ENCODE measurements at regions not wholly inside any gene's neighbourhood (a gene's known extent, or its start where the extent isn't known, plus 50 kb on each side); places are given as distances from the start of the nearest gene placed in this dataset.

DNA sequence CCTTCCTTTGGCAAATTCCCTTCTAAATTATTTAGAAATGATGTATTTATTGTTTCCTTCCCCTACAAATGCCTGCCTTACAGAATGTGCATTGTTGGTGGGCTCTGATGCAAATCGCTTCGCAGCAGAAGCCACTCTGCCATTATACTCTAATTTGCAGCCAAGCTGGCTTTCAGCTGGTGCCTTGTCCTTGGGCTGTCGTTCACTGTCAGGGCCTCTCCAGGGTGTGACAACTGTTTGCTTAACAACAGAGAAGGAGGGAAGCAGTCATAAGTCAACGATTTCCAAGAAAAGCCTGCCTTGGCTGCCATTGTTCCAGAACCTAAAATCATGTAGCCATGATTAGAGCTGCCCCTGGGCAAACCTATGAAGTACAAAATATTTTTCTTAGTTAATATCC lies 260.1 kb upstream of the RGMB start:
- H3K4me3 ChIP-seq (ENCODE audit: low read depth, low read length) = no peak overlapping the region
- no peak for DNase-seq (ENCODE audit: low read depth)
- TF ChIP-seq, protein P1, sequence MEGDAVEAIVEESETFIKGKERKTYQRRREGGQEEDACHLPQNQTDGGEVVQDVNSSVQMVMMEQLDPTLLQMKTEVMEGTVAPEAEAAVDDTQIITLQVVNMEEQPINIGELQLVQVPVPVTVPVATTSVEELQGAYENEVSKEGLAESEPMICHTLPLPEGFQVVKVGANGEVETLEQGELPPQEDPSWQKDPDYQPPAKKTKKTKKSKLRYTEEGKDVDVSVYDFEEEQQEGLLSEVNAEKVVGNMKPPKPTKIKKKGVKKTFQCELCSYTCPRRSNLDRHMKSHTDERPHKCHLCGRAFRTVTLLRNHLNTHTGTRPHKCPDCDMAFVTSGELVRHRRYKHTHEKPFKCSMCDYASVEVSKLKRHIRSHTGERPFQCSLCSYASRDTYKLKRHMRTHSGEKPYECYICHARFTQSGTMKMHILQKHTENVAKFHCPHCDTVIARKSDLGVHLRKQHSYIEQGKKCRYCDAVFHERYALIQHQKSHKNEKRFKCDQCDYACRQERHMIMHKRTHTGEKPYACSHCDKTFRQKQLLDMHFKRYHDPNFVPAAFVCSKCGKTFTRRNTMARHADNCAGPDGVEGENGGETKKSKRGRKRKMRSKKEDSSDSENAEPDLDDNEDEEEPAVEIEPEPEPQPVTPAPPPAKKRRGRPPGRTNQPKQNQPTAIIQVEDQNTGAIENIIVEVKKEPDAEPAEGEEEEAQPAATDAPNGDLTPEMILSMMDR (IDR thresholded peaks at IDR 0.05; ENCODE audit: low read depth, low read length, missing control alignments) = no peak

DNA sequence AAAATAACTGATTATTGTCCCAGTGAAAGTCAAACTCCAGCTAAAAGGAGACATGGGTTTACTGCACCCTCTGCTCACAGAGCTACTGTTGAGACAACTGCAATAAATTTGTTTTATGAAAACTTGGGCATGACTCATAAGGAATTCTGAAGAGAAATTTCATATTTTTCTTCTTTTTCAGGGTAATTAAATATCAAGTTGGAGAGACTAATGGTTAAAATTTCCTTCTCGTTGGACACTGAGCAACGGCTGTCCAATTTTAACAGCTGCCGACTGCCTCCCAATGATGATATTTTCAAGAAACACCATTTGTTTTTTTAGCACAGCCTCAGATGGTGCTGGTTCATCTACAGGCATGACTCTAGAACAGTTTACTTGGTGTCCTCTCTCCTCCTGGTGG lies 259.2 kb upstream of the RGMB start:
- TF ChIP-seq, protein P1 (IDR thresholded peaks at IDR 0.05; ENCODE audit: low read depth, low read length, missing control alignments) = no peak

DNA sequence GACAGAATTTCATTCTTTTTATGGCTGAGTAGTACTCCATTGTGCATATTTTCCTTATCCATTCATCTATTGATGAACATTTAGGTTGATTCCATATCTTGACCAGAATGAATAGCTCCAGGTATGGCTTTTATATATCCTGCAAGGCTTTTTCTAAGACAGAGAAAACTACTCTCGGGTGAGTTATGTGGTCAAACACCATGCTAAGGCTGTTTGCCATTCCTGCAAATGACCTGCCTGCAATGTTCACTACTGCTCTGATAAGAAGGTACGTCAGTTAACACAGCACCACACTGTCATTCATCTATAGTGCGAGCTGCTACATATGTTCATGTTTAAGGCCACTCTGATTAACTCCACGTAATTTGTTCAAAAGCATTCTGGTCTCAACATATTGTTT lies 256.8 kb upstream of the RGMB start:
- H3K4me3 ChIP-seq (ENCODE audit: low read depth, low read length) = no peak overlapping the region
- DNase-seq (ENCODE audit: low read depth) = no peak
- TF ChIP-seq, protein P1 (IDR thresholded peaks at IDR 0.05; ENCODE audit: low read depth, low read length, missing control alignments) = no peak

More for the DNA sequence above, 259.2 kb upstream of the RGMB start:
- no peak overlapping the region for H3K4me3 ChIP-seq (ENCODE audit: low read depth, low read length)
- DNase-seq (ENCODE audit: low read depth) = no peak

DNA sequence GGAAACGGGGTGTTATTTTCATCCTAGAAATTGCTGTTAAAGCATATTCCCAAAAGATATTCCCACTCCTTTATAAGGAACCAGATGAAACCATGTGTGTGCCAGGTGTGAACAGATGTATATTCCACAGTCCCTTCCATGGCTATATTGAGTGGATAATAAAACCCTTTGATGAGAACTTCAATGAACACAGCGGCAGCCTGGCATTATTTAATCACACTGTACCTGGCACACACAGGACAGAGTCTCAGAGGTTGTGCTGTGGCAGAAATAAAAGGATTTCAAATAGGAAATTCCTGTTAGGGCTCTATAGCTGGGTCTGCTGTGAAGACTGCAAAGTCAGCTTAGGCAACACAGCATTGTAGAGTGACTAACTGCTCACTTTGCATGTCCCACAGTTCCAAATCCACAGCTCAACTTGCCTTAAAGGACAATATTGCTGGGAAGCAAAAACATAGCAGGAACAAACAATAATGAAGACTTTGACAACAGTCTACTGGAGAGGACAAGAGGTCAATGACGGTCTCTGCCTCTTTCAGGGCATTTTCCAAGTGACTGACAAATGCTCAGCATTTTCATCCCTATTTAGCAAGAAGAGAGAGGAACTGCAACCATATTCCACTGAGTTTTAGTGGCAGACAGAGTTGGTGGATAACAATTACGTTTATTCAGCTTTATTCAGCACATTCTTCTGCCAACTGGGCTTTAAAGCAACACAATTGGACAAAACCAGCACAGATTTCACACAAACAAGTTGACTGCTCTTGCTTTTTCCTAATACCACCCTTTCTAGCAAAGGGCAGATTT lies 255.7 kb upstream of the RGMB start:
- TF ChIP-seq, protein P1 (IDR thresholded peaks at IDR 0.05; ENCODE audit: low read depth, low read length, missing control alignments) = no peak
- DNase-seq (ENCODE audit: low read depth) = no peak

DNA sequence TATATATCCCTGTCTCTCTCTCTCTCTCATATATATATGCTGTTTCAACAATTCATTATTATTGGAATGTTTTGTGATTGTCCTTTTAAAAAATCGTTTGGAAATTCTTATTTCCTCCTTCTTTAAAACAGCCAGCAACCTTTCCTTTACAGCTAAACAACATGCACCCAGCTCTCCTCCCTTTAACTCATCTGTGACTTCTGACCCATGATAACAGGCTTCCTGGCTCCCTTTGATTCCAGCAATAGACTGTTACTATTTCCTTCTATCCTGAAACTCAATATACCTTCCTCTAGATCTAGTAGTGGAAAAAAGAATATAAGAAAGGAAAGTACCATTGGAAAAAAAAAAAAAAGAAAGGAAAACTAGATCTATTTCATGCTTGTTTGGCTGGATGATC lies 254.7 kb upstream of the RGMB start:
- TF ChIP-seq, protein P1 (IDR thresholded peaks at IDR 0.05; ENCODE audit: low read depth, low read length, missing control alignments) = no peak
- H3K4me3 ChIP-seq (ENCODE audit: low read depth, low read length) = no peak overlapping the region
- no peak for DNase-seq (ENCODE audit: low read depth)

More for the DNA sequence above, 255.7 kb upstream of the RGMB start:
- H3K4me3 ChIP-seq (ENCODE audit: low read depth, low read length) = no peak overlapping the region

DNA sequence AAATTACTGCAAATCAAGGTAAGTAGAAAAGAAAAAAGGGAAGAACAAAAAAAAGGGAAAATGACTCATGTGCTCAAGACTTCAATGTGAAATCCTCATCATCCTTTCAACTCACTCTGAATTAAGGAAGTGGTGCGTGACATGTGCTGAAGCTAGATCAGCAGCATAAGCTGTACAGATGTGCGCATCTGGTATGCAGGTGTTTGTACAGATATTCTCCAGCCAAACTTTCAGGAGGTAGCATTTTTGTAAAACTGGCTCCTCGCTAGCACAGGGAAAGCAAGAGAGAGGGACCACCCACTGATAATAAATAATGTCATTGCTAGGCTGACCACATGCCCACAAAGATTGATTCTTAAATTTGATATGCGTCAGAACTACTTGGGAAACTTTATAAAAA lies 253.9 kb upstream of the RGMB start:
- H3K4me3 ChIP-seq (ENCODE audit: low read depth, low read length) = no peak overlapping the region
- DNase-seq (ENCODE audit: low read depth) = no peak
- TF ChIP-seq, protein P1 (IDR thresholded peaks at IDR 0.05; ENCODE audit: low read depth, low read length, missing control alignments) = no peak

DNA sequence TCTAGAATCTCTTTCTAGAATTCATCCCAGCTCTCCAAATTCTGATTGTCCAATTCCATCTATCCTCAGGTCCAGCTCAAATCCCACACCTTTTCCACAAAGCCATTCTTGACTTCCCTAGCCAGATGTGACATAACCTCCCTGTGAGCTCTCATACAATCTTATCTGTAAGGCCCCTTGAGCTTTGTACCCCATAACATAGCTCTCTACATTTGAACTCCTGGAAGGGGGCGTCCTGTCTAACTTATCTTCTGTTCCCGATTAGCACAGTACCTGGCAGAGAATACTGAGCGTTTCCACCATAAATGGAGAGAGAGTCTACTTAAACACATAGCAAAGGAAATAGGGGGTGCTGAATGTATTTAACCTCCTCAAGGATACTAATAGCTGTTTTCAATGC lies 251.6 kb upstream of the RGMB start:
- TF ChIP-seq, protein P1 (IDR thresholded peaks at IDR 0.05; ENCODE audit: low read depth, low read length, missing control alignments) = no peak
- H3K4me3 ChIP-seq (ENCODE audit: low read depth, low read length) = no peak overlapping the region
- no peak for DNase-seq (ENCODE audit: low read depth)

All from GM12864 (cell line).